HT-29 (cell line): ENCODE measurements at regions not wholly inside any gene's neighbourhood (a gene's known extent, or its start where the extent isn't known, plus 50 kb on each side); places are given as distances from the start of the nearest gene placed in this dataset.

Source experiments
- DNase-seq: peaks from one replicate; pipeline ENCODE4 v3.0.0-alpha.2; 2015; ENCODE audit warnings: low spot score

DNA sequence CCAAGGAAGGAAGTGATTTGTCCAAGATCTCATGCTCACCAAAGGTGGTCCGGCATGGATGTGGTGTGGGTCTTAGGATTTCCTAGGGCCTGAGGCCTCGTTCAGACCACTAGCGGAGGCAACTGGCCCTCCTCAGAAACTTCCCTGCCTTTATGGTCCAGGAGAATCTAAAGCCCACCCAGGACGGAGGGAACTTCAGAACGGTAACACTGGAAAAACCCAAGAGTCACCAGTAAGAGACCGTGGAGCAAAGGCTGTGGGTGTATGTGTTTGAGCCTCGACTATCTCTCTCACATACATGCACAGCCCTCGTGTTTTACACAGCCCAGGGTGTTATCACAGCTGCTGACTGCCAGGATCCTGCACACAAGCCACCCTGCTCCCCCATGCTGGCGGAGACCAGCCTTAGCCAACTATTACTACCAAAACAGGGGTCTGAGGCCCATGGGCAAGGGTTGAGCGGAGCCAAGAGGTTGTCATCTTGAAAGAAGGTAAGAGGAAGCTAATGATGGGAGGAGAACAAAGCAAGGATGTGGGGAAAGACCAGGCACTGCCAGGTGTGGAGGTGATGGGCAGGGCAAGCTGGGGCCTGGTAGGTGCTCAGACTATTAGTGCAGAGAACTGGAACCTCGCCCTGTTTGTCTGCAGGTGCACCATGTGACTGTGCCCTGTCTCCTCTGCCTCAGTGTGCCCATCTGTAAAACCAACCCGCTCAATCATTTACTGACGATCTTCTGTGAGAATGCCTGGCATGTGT, 170.2 kb upstream of the ZMIZ1 start:
- no peak for DNase-seq

- no peak for DNase-seq
These were observed 169.5 kb upstream of the ZMIZ1 start for GRCh38 chr10:78899098-78899754.

DNA sequence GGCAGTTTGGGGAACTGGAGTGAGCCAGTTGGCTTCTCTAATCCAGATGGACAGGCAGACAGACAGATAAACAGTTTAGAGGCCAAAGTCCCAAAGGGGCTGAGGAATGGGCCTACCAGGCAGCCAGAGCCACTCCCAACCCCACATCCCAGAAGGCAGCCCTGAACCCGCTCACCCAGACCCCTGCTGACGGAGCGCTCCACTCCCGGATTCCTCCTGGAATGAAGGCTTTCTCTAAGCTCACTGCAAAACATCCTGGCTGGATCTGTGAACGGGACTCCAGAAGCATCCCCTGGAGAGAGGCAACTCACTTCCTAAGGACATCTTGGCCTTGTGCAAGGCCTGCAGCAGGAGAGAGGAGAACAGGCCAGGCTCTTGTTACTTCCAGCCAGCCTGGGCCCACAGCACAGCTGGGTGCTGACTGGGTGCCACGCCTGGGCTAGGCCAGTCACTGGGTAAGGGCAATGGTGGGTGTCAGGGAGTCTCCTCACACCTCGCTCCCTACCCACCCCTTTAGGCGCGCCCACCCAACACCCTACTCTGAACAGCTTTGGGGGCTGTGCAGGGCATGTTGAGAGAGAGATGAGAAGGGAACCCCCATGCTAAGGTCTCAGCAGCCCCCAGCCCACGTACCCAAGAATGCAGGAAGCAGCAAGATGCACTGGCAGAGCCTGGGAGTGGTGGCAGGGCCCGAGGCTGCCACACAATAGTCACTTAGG, 168.6 kb upstream of the ZMIZ1 start:
- DNase-seq: no peak

- no peak for DNase-seq
These were observed 167.9 kb upstream of the ZMIZ1 start for GRCh38 chr10:78900715-78901430.

DNA sequence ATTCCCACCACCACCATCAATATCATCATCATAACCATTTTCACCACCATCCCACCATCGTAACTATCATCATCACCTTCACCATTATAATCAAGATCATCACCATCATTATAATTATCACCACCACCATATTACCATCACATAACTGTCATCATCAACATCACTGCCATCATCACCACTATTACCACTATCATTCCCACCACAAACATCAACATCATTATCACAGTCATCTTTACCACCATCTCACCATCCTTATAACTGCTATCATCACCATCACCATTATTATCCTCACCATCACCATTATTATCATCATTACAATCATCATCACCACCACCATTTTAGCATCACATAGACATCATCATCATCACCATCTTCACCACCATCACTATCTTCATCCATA, 167.1 kb upstream of the ZMIZ1 start:
- DNase-seq: no peak

- no peak for DNase-seq
These were observed 166.0 kb upstream of the ZMIZ1 start for GRCh38 chr10:78902815-78903214.

DNA sequence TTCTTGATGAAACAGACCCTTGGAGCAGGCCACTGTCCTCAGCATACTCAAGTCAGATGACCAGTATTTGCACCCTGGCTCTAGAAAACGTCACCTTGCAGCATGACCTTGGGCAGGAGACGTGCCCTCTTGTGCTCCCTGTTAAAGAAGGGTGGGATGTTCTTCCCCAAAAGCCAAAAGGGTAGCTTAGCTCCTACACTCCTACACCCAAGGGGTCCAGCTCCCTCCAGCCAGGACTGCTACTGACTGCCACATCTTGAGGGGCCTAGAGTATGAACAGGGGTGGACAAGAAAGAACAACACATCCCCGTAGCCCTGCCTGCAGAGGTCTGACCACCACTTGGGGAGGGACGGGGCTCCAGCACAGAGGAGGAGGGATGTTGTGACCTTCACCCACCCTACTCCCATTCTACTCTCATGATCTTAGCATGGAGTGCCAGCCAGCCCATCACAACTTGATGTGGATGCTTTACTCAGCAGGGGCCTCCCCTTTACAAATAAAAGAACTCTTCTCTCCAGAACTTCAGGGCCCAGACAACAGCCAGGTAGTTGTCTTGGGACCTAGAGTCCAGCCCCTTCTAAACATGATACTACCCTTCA, 165.3 kb upstream of the ZMIZ1 start:
- DNase-seq: no peak

DNA sequence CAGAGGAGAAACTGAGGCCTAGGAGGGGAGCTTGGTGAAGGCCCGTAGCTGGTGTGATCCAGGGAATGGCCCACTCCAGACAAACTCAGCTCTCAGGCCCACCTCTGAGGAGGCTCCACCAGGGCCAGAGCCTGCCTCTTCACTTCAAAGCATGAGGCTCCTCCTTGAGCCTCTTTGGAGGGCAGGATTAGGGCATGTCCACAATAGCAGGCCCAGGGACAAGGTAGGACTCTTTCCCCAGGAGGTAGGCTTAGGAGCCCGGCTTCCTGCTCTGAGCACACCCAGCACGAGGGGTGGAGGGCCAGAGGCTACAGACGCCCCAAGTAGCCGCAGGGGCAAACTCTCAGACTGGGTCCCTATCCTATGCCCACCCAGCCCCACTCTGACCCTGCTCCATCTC, 164.6 kb upstream of the ZMIZ1 start:
- DNase-seq: no peak

- no peak for DNase-seq
These were observed 163.5 kb upstream of the ZMIZ1 start for GRCh38 chr10:78905015-78905956.

DNA sequence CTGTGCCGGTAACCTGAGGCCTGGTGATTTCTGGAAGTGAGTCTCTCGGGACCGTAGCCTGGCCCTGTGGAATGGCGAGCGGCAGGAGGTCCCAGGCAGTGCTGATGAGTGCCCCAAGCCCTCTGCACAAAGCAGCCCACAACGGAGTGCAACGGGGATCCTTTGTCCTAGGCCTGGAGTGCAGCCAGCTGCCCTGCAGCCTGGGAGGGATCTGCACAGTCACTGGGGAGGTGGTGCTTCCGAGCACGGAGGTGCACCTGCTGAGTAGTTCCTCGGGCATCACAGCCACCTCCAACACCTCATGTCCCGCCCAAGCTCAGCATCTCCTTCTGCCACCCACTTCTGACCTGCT, 162.8 kb upstream of the ZMIZ1 start:
- DNase-seq: no peak

DNA sequence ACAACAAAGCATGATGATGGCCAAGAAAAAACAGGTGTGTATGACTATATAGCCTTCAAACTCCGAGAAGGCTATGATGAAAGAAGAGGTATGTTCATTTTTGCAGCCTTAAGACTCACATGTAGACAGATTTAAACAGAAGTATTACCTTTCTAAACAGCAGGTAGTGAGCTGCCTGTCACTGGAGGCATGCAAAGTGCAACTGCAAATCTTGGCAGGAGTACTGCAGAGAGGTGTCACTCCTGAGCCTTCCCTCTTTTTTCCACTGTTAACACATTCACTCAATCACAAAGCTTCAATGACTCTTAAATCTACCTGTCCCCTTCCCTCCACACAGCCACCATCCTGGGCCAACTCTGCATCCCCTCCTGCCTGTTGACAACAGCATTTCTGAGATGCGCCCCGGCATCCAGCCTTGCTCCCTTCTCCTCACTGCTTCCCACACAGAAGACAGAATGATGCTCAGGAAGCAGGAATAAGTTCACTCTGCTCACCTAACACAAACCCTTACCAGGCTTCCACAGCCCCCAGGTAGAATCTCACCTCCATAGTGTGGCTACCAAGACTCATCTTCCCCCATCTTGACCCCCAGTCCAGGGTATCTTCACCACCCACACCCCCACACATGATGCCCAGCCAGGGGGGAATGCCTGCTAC, 161.9 kb upstream of the ZMIZ1 start:
- DNase-seq: no peak

DNA sequence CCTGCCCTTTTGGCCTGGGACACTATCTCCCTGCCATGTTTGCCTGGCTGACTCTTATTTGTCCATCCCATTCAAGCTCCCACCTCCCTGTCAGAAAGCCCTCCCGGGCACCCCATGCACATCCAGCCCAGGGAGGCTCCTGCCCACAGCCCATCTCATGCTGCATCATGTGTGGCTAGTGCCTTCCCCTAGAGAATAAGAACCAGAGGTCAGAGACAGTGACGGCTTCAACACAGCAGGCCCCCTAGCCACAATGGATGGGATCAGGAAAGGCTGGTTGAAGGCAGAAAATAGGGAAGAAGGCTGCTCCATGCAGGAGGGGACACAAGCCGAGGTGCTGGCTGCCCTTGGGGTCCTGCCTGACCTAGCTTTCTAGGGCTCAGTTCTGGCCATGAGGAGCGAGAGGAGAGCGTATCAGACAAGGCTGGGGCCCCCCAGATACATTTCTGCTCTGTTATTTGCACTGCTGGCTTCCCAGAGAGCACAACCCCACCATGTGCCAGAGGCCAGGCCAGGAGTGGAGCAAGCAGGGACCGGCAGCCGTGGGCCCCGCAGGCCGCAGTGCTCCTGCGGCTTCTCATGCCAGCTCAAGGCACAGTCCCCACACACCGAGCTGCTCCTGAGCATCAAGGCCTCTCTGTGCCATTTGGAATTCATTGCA, 161.1 kb upstream of the ZMIZ1 start:
- DNase-seq: no peak

DNA sequence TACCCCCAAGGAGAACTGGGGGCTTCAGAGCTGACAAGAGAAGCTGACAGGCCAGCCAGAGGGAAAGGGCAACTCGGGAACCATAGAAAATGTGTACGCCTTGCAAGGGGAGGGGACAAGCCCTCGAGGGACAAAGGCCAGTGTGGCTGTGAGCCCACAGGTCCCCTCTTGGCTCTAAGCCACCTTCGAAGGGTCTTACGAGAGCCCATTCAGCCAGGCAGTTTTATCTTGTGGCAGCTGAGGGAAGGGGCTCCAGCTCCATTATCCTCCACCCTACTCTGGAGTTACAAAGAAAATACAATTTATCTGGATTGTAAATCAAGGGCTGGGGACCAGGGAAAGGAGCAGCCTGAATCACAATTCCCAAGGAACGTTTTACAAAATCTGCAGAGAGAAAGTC, 159.5 kb upstream of the ZMIZ1 start:
- DNase-seq: no peak

DNA sequence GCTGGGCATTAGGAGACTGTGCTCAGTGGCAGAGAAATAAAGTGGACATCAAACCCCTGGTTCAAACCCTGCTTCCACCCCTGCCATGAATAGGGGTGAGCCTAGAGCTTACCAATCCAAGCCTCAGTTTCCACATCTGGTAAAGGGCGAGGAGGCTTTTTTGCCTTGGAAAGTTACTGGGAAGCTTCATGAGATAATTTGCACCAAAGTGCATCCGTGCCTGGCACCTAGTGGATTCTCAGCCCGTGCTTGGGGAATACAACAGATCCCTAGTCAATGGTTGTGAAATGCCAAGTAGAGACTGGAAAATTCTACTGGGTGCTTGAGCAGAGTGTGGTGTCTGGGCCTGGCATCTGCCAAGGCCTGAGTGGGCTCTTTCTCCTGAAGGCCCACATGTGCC, 158.7 kb upstream of the ZMIZ1 start:
- no peak for DNase-seq

DNA sequence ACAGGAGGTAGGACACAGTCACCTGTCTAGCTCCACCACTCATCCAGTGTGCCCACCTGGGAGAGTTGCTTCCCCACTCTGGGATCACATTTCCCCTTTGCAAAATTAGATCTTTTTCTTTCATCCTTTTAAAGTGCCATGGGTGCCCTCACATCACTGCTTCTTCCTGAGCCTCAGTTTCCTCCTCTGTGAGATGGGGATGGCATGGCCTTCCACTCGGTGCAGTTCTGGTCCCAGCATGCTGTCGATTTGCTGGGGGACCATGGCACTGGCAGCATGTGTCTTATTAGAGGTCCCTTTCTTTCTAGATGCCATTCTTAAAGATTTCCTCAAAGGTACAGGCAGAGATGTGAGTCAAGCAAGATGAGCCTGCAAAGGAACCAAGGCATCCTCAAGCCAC, 158.3 kb upstream of the ZMIZ1 start:
- no peak for DNase-seq

DNA sequence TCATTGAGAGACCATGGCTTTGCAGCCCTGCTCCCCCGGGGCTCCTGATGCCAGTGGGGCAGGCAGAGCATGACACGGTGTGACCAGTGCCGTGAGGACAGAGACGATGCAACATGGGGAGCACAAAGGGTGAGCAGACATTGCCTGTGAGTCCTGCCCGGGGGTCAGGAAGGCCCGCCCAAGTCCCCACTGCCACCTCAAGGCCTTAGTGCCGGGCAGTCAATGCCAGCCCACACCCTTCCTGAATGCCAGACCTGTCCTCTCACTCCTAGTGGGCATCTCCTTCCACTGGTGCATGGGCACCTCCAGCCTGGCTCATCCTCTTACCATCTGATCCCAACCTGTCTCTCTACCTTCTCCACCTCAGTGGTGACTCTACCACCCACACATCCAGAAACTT, 157.9 kb upstream of the ZMIZ1 start:
- DNase-seq: no peak

GRCh38 chr10:78911533-78912340, 157.0 kb upstream of the ZMIZ1 start:
- DNase-seq: no peak

GRCh38 chr10:78912361-78913218, 156.2 kb upstream of the ZMIZ1 start:
- DNase-seq: no peak
